Activated CD4-positive, CD25-positive, alpha-beta regulatory T cell treated with anti-CD3 and anti-CD28 coated beads, Interleukin-2, amount 50 U/mL, for 72 hours (primary cell): ENCODE measurements at regions not wholly inside any gene's neighbourhood (a gene's known extent, or its start where the extent isn't known, plus 50 kb on each side); places are given as distances from the start of the nearest gene placed in this dataset.
"Not testable (repeated sequence)": the region's sequence is repeated elsewhere in the genome, so short reads cannot be mapped to it uniquely, and the experiment has no call there.

Source experiments
- DNase-seq: peaks from one replicate; pipeline ENCODE4 v3.0.0; 2021

DNA sequence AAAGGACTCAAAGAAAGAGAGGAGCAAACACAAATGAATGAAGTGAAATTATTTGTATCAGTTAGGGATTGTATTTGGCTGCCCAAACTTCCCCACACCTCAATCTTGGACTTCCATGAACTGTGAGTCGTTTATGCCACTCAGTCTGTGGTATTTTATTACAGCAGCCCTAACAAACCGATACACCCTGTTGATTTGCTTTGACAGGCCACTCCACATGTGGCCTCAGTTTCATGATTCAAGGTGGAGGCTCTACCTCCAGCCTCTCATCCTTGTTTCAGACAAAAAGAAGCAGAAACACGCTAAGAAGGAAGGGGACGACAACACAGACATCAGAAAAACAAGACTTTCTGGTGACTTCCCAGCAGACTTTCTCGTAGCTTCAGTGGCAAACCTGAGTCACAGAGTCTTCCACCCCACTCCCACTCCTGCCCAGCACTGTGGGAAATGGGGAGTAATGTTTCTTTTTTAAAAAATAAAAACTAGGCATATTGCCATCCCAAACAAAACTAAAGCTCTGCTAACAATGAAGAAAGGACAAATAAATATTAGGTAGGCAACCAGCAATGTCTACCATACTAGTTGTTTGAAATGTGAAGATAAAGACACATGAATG lies 52.2 kb upstream of the ABCA1 start:
- DNase-seq: no peak

DNA sequence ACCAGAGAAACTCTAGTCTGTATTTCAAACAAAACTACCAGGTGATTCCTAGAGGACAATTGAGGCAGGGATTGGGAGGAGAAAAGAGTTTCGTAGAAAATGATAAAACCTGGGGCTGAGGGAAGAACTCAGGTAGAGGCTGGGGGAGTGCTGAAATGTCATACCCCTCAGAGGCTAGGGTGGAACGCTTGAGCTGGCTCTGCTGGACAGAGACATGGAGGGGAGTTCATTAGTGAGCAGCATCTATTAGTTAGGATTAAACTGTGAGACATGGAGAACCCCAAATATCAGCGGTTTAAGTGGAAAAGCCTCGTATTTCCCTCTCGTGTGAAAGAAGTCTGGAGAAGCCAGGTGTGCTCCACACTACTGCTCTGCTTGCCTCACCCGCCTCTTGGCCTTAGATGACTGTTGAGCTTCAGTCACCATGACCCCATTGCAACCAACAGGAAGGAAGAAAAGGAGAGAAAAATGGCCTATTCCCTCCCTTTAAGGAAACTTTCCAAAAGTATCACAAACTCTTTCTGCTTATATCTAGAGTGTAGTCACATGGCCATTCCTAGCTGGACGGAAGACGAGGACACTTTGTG lies 53.7 kb upstream of the ABCA1 start:
- no peak for DNase-seq

DNA sequence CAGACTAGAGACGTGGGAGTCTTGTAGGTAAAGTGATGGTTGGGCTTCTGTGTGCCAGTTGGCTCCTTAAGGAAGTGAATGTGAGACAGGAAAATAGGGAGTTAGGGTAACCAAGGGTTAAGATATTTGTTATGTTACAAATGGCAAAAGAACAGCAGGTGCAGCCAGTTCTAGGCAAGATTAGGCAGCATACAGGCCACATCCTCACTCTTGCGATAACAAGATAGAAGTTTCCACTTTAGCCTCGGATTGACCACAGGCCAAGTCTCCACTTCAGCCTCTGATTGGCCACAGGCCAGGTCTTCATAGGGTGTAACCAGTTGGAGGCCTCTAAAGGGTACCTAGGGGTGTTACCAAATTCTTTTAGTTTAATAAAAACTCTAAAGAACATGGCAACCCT lies 54.6 kb upstream of the ABCA1 start:
- no peak for DNase-seq

DNA sequence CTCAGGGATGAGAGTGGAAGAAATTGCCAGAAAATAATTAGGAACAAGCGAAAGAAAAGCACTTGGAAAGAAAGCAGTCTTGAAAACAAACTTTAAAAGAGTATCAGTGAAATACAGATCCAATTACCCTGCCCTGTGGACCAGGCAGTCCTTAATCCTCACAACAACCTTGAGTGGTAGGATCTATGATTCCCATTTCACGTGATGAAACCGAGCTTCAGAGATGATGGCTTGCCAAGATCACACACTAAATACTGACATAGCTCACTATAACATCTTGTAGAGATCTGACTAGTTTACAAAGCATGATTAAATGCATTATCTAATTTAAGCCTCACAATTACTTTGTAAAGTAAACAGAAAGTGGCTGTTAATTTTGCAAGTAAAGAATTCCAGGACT lies 55.5 kb upstream of the ABCA1 start:
- DNase-seq: no peak

DNA sequence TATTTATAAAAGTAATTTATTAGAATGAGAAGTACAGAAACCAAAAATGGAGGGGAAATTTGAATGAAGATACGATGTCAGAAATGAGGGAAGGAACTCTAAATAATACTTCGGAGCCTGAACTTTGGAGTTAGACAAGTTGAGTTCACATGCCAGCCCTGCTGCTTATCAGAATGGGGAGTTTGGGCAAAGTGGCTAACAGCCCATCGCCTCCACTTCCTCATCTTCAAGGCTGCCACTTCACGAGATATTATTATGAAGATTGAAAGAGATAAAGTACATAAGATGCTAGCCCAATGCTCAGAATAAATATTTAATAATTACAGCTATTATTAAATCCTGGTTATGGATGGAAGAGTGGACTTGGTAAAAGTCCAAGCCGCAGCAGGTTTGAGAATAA lies 56.2 kb upstream of the ABCA1 start:
- DNase-seq: no peak

DNA sequence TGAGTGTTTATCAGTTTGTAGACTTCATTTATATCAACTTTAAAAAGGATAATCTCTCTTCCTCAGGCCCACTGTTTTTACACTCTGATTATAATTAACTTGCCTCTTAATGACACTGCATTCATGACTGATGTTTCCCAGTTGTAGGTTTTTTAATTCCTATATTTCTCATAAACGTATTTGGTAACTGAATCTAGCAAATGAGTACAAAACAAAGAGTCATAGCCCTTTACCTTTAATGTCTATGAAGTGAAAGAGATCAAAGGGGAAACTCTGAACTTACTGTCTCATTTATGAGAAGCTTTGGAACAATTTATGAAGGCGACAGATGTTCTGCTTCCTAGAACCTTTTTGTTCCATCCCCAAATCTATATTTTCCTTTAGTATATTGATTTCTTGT lies 56.6 kb upstream of the ABCA1 start:
- no peak for DNase-seq

DNA sequence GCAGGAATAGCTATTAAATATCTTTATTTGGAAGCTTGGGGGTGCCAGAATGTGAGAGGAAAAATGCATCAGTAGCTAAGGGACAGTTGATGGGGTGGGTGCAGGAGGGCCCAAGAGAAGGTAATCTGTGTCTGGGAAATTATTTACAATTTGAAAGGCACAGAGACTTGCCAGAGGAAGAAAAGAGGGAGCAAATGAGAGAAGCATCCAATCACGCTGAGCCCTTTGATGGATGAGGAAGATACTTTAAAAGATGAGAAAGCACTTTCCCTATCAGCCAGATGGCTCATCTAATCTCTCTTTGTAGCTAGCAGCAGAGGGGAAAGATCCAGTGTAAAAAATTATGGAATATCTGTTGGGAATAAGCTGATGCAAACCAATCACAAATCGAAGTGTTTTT lies 57.0 kb upstream of the ABCA1 start:
- no peak for DNase-seq

DNA sequence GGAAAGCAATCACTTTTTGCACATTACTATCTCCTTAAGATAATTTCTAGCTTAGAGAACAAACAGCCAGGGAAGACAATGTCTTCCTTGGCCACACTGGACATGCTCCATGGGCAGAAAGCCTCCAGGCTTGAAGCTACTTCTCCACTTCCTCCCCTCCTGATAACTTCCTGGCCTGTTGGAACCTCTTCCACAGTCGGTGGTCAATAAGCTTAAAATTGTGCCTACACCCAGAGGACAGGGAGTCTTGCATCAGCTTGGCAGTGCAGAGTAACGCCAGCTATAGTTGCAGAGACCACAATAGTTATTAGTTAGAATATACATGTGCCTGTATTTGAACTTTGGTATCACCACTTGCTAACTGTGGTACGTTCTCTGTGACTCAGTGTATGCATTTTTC lies 58.1 kb upstream of the ABCA1 start:
- DNase-seq: no peak

DNA sequence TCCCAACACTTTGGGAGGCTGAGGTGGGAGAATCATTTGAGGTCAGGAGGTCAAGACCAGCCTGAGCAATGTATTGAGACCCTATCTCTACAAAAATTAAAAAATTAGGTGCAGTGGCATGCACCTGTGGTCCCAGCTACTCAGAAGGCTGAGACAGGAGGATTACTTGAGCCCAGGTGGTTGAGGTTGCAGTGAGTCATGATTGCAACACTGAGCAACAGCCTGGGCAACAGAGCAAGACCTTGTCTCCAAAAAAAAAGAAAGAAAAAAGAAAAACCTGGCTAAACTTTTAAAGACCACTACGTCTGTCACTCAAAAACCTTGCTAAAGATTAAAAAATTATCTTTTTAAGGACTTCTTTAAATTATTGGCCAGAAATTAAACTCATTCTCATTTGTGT lies 59.8 kb upstream of the ABCA1 start:
- no peak for DNase-seq

DNA sequence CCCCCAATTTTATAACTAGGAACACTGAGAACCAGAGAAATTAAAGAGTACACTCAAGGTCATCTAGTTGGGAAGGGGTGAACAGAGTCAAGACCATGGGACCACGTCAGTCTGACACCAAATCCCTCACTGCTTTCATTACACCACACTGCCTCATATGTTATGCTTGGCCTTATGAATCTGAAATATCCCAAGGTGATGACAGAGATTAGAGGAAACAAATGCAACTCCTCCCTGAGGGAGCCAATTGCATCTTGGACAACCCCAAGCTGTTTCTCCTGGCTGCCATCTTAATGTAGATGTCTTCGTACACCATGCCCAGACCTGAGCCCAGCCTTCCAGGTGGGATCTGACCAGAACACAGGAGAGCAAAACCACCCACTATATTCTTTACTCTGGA lies 60.6 kb upstream of the ABCA1 start:
- DNase-seq: no peak

DNA sequence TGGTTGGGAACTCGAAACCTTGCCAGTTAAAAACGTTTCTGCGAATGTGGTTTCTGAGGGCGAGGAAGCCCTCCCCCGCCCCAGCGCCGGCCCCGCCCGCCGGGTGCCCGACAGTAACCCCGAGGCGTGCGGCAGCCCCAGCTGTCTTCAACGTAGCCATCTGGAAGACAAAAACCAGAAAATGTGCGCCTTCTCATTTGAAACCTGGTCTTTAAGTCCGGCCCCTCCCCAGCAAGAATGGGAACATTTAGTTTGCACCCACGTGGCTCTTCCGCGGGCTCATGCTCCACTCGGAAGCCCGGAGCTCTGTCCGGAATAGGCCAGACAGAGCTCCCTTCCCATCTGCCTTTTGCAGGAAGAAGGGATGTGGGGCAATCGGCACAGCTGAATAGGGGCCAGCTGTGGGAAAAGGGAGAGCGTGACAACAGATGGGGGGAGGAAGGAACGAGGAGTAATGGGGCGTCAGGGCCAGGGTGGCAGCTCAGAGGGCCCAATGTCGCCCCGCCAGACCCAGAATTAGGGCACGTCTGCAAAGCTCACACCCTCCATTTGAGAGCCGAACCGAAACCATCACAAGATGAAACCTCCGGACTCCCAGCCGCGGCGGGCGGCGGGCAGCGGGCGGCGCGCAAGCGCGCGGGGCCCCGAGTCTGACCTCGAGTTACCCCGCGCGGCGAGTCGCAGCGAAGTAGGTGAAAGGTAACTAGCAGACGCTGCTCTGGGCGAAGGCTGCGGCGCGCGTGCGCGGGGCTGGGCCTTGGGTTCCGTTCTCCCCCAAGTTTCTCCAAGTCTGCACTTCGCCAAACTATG lies 63.4 kb upstream of the ABCA1 start:
- peak; percentile 81 for DNase-seq

DNA sequence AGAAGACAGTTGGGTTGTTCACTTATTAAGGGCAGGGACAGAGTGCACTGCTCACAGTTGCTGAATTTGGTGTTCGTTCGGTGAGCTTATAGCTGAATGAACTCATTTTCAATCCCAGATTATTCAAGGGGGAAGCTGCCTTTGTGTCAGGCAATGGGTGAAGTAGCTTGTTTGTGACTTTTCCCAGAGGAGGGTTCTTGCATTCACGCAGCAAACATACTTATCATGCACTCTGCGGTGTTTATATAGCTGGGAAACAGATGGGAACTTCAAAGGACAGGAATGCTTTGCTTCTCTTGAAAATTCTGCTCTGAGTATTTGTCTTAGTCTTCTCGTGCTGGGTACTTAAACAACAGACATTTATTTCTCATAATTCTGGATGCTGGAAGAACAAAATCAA lies 64.7 kb upstream of the ABCA1 start:
- DNase-seq: no peak

DNA sequence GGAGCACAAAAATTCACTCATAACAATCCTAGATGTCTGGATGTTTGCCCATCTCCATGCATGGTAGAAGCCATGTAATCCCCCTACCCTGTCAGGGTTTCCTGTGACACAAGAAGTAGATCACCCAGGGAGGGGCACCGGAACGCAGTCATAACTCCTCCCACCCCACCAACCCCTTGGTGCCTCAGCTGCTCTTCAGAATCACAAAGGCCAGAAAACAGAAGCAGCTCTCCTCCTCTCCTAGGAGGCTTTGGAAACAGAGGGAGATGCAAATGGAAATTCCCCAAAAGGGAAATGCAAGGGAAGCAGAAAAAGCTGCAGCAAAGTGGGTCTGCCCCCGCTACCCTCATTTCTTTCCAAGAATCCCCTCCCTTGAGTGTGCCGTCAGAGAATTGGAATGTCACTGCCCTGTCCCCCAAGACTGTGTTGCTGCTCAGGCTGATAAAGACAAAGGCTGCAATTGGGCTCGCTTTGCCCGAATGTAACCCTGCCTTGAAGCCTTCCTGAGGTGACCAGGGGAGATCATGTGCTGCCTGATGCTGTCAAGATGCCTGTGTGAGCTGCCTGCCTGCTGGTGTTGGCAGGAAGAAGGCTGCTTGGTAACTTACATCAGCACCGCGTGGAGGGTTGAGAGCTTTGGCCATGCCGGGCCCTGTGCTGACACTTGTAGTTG lies 65.5 kb upstream of the ABCA1 start:
- DNase-seq: no peak

DNA sequence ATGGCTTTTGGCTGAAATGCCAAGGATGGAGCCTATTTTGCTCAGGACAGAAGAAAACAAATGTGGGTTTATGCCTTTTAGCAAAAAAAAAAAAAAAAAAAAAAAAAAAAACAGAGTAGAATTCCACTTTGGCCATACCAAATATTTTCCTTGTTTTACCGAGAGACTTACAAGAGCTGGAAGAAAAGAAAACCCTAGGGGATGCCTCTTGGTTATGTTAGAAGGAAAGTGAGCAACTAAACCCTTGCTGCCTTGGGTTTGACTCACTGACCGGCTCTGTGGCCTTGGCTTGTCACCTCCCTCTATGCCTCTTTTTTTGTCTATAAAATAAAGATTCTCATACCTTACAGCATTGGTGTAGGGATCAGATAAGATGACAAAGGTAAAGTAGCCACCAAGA lies 69.6 kb upstream of the ABCA1 start:
- no peak for DNase-seq

DNA sequence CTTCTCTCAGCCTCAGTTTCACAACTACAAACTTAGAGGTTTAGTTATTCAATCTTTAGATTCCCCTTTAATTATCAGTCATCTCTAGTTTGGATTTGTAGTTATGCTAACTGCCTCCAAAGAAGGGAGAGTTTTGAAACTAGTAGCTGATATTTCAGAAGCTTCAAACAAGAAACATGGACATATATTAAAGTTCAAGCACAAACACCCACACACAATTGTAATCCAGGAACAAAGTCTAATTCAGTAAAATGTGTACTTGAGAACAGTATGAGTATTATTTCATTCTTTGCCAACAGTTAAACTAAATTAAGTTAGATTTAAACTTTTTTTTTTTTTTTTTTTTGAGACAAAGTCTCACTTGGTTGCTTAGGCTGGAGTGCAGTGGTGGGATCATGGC lies 71.2 kb upstream of the ABCA1 start:
- no peak for DNase-seq

DNA sequence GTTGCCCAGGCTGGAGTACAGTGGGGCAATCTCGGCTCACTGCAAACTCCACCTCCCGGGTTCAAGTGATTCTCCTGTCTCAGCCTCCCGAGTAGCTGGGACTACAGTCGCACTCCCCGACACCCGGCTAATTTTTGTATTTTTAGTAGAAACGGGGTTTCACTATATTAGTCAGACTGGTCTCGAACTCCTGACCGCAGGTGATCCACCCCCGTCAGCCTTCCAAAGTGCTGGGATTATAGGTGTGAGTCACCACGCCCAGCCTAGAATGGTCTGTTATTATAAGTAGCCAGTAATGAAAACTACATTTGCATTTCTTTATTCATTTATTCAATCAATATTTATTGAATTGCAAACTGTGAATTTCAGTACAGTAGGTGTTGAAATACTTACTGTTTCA lies 72.6 kb upstream of the ABCA1 start:
- not testable (repeated sequence) for DNase-seq

DNA sequence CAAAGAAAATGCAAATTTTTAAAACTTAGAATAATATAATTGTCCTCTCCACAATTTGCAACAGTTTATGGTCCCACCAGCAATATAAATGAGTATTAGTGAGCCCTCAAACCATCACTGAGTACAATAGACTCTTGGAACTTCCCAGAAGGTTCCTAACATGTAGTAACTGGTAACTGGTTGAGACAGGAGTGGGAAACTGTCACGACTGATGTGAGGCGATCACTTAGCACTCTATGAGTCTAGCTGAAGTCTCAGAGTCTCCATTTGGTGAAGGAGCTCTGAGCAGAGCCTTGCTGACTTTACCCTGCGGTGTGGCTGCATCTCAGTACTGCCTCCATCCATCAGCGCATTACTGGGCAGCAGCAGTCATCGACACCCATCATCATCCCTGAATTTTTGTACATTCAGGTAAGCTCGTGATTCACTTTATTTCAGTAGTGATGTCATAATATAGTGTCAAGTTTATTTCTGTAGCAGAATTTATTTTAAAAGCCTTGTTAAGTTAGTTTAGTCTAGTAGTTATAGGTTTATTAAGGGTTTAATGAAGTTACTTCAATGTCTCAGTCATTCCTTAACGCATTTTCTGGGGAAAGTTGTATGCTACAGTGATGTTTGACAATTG lies 76.6 kb upstream of the ABCA1 start:
- DNase-seq: no peak

DNA sequence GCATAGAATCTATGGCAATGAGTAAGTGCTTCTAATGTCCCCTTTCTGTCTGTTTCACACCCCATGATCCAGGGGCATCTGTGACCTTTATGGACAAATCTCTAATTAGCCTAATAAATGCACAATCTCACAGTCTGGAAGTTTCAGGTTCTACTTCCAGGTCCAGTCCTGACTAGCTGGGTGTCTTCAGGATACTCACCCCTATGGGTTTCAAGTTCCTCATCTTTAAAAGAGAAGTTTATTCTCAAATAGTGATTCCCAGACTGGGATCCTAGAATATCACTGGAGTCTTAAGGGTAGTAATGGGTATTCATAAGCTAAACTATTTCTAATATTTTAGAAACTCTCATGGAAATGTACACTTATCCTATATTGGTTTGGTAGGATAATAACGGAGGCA lies 77.2 kb upstream of the ABCA1 start:
- no peak for DNase-seq

DNA sequence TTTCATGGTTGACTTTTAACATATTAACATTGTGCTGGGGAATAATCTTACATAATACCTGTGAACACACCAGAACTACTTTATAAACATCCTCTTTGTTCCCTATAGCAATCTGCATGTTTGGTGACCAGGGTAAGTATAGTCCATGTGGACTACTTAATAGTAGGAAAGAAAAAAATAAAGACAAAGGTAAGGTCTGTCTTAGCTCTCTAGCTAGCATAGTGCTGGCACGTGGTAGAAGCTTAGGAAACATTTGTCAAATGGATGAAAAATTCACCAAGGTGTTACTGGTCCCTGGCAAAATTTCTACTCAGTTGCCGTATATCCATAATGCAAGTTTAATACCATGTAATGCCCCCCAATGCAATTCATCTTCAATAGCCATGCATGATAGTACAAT lies 78.6 kb upstream of the ABCA1 start:
- DNase-seq: no peak

DNA sequence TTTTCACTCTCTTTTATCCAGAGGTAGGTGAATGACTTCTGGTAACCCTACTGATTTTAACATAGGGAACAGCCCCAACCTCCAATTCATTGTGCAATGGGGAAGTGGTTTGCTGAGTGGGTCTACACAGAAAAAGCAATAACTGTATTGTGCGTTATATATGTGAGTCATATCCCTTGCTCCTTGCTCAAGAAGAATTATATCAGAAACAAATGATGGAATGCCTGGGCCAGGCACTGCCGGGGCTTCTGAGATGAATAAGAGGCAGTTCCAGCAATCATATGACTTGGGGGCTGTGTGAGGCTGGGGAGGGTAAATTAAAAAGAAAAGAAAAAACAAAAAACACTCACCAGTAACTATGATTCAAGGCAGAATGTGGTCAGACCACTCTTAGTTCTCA lies 79.2 kb upstream of the ABCA1 start:
- no peak for DNase-seq

DNA sequence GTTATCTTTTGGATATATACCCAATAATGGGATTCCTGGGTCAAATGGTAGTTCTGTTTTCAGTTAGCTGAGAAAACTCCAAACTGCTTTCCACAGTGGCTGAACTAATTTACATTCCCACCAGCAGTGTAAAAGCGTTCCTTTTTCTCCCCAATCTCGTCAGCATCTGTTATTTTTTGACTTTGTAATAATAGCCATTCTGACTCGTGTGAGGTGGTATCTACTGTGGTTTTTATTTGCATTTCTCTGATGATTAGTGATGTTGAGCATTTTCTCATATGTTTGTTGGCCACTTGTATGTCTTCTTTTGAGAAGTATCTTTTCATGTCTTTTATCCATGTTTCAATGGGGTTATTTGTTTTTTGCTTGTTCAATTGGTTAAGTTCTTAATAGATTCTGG lies 82.1 kb upstream of the ABCA1 start:
- not testable (repeated sequence) for DNase-seq

DNA sequence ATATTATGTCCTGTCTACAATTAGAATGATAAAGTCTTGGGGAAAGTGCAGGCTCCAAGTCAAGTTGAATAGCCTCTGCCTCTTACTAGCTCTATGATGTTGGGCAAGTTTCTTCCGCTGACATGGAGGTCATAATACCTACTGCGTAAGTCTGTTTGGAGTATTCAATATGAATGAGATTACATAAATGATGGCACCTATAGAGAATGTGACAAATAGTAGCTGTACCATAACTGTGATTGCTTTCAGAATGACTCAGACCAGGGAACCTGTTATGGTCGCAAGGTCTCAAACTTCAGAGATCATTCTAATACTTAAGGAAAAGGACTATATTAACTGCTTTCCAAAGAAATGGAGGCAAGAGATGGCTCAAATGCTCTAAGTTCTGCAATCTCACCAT lies 94.0 kb upstream of the ABCA1 start:
- DNase-seq: no peak

DNA sequence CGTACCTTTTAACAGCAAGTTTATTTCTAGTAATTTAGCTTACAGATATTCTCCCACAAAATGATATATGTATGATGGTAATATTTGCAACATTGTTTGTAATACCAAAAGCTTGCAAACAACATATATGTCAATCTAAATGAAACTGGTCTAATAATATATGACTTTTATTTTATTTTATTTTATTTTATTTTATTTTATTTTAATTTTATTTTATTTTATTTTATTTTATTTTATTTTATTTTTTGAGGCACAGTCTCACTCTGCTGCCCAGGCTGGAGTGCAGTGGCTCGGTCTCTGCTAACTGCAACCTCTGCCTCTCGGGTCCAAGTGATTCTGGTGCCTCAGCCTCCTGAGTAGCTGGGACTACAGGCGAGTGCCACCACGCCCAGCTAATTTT lies 94.6 kb upstream of the ABCA1 start:
- DNase-seq: not testable (repeated sequence)

DNA sequence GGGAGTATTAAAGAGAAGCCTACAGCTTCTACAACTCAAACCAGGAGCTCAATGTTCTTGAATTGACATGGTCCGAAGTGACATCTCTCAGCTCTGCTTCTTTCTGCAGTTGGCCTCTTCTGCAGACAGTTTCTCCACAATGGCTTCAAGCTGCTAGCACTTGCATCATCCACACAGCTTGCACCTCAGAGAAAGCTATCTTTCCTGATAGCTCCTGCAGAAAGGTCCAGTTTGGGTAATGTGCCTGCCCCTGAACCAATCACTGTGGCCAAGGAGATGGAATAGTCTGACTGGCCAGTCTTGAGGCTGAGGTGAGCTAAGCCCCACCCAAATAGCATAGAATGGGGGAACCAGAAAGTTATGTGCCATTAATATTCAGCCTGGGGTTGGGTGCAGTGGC lies 95.8 kb upstream of the ABCA1 start:
- no peak for DNase-seq
